ENCODE measurements at regions not wholly inside any gene's neighbourhood (a gene's known extent, or its start where the extent isn't known, plus 50 kb on each side); places are given as distances from the start of the nearest gene placed in this dataset.

DNA sequence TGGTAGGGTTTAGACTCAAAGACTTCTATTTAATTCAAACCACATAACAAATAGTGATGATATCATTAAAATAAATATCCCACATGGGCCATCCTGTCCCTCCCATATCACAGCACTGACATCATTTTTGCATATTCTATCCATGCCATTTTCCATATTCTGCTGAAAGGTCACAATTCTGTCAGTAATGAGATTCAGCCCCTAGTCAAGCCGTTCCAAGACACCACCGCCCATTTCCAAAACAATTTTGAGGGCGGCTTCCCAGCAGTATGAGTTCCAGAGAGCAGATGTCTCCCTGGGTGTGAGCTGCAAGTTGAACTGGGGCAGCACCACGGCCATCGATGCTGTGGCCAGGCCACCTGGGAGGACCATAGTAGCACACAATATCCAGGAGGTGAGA, 65.1 kb upstream of the PLEKHG1 start:
- Histone ChIP-seq H3K4me3 (ENCODE audit: low read depth, low read length) (no peak overlapping the region), H3K9me3 (ENCODE audit: control insufficient read depth, low read length) (no peaks in the 10 kb centered on the region), H3K79me2 (no peaks in the 10 kb centered on the region), H2AFZ (no peak overlapping the region), H3K9ac (no peak overlapping the region), H3K4me1 (peaks cover 4% of the 10 kb centered on the region), H3K27me3 (ENCODE audit: control insufficient read depth, insufficient read depth, low read length) (no peaks in the 10 kb centered on the region), H3K4me2 (ENCODE audit: low read length) (no peak overlapping the region), H3K27ac (no peak overlapping the region), H3K36me3 (ENCODE audit: control insufficient read depth, insufficient read depth, low read length) (no peaks in the 10 kb centered on the region)
- no peak for TF ChIP-seq CTCF (IDR thresholded peaks at IDR 0.05)

DNA sequence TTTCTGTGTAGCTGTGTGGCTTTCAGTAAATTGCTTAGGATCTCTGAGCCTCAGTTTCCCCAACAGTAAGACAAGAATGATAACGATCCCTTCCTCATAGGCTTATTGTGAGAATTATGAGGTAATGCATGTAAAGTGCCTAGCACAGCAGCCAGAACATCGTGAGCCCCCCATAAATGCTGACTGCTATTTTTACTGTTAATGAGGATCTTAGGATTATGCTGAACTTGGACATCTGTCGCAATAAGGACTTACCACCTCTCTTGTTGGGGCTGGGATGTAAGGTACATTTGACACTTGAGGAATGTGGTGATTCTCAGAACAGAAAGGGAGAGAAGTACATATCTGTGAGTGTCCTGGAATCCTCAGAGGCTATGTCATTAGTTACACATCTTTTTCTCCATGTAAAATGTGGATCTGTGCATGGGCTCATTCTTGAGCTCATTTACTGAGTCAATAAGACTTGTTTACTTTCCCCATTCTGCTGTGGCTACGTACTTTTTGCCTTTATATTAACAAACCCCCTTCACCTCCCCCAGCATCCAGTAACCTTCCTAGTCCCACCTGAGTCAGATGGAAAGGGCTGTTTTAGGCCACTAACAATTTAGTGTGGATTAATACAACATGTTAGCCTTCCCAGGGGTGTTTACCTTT, 64.4 kb upstream of the PLEKHG1 start:
- no peaks in the 10 kb centered on the region for H3K9me3 ChIP-seq (ENCODE audit: control insufficient read depth, low read length)
- H3K4me1 ChIP-seq: peaks cover 7% of the 10 kb centered on the region
- no peak overlapping the region for H3K27ac ChIP-seq
- TF ChIP-seq CTCF (IDR thresholded peaks at IDR 0.05): no peak
- no peaks in the 10 kb centered on the region for H3K27me3 ChIP-seq (ENCODE audit: control insufficient read depth, insufficient read depth, low read length)
- H3K9ac ChIP-seq: no peak overlapping the region
- H3K4me2 ChIP-seq (ENCODE audit: low read length): no peak overlapping the region
- H3K36me3 ChIP-seq (ENCODE audit: control insufficient read depth, insufficient read depth, low read length): no peaks in the 10 kb centered on the region
- no peak overlapping the region for H2AFZ ChIP-seq
- no peaks in the 10 kb centered on the region for H3K79me2 ChIP-seq
- H3K4me3 ChIP-seq (ENCODE audit: low read depth, low read length): no peak overlapping the region

DNA sequence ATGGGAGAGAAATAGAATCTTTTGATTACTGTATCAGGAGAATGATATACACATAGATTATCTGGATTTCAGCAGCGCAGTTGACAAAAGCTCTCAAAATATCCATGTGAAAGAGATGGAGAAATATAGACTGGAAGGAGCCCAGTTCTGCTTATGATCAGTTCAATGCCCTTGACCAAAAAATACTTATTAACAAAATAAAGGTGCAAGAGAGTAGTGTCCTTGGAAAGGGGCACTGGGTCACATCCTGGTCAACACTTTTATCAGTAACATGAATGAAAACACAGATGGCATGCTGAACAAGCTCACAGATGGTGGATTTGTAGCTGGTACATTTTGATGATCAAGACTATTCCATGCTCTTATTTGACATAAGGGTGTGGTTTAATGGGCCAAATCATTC, 63.9 kb upstream of the PLEKHG1 start:
- no peaks in the 10 kb centered on the region for H3K9me3 ChIP-seq (ENCODE audit: control insufficient read depth, low read length)
- H2AFZ ChIP-seq: no peak overlapping the region
- H3K27ac ChIP-seq: no peak overlapping the region
- H3K4me3 ChIP-seq (ENCODE audit: low read depth, low read length): no peak overlapping the region
- H3K4me1 ChIP-seq: peaks cover 7% of the 10 kb centered on the region
- H3K79me2 ChIP-seq: no peaks in the 10 kb centered on the region
- H3K9ac ChIP-seq: no peak overlapping the region
- H3K27me3 ChIP-seq (ENCODE audit: control insufficient read depth, insufficient read depth, low read length): no peaks in the 10 kb centered on the region
- no peak overlapping the region for H3K4me2 ChIP-seq (ENCODE audit: low read length)
- no peak for TF ChIP-seq CTCF (IDR thresholded peaks at IDR 0.05)
- no peaks in the 10 kb centered on the region for H3K36me3 ChIP-seq (ENCODE audit: control insufficient read depth, insufficient read depth, low read length)

GRCh38 chr6:150536835-150537234, 62.9 kb upstream of the PLEKHG1 start:
- Histone ChIP-seq H3K9me3 (ENCODE audit: control insufficient read depth, low read length) (no peaks in the 10 kb centered on the region), H3K79me2 (no peaks in the 10 kb centered on the region), H3K27me3 (ENCODE audit: control insufficient read depth, insufficient read depth, low read length) (no peaks in the 10 kb centered on the region), H2AFZ (no peak overlapping the region), H3K27ac (no peak overlapping the region), H3K9ac (no peak overlapping the region), H3K4me1 (peaks cover 14% of the 10 kb centered on the region), H3K36me3 (ENCODE audit: control insufficient read depth, insufficient read depth, low read length) (no peaks in the 10 kb centered on the region), H3K4me3 (ENCODE audit: low read depth, low read length) (no peak overlapping the region), H3K4me2 (ENCODE audit: low read length) (no peak overlapping the region)
- TF ChIP-seq CTCF (IDR thresholded peaks at IDR 0.05): no peak

- TF ChIP-seq CTCF (IDR thresholded peaks at IDR 0.05): no peak
- Histone ChIP-seq H3K4me2 (ENCODE audit: low read length) (no peak overlapping the region), H3K4me1 (peaks cover 17% of the 10 kb centered on the region), H3K27me3 (ENCODE audit: control insufficient read depth, insufficient read depth, low read length) (no peaks in the 10 kb centered on the region), H3K27ac (peak overlapping the region; percentile 60), H3K9me3 (ENCODE audit: control insufficient read depth, low read length) (no peaks in the 10 kb centered on the region), H3K79me2 (no peaks in the 10 kb centered on the region), H3K36me3 (ENCODE audit: control insufficient read depth, insufficient read depth, low read length) (no peaks in the 10 kb centered on the region), H3K4me3 (ENCODE audit: low read depth, low read length) (no peak overlapping the region), H3K9ac (no peak overlapping the region), H2AFZ (no peak overlapping the region)
These were observed 62.2 kb upstream of the PLEKHG1 start for GRCh38 chr6:150537491-150537890.
